Stomach (tissue), 8 donors: ENCODE measurements at regions not wholly inside any gene's neighbourhood (a gene's known extent, or its start where the extent isn't known, plus 50 kb on each side); places are given as distances from the start of the nearest gene placed in this dataset.

Experiments
- DNase-seq, 2 donors: peaks; one replicate each; pipeline versions ENCODE4 v3.0.0 to v3.0.0-alpha.2; 2013 to 2019
- H3K27ac ChIP-seq, 5 donors: fragments of 200-600 bp in 4 of 5; sonication (generic) in 4 of 5; one replicate each; pipeline ENCODE4 v1.5.1; 2013 to 2019; ENCODE audit warnings: mild to moderate bottlenecking in 1 of 5, moderate library complexity in 1 of 5
- H3K27me3 ChIP-seq, 3 donors: fragments of 200-600 bp; sonication (generic); one replicate each; pipeline ENCODE4 v1.5.1; 2017 to 2019; ENCODE audit warnings: mixed run types in 1 of 3
- H3K36me3 ChIP-seq, 4 donors: fragments of 200-600 bp; sonication (generic); 1 replicate in 3 of 4; 2 replicates in 1 of 4; pipeline ENCODE4 v1.5.1; 2016 to 2019
- H3K4me1 ChIP-seq, 4 donors: fragments of 200-600 bp; sonication (generic); one replicate each; pipeline ENCODE4 v1.5.1; 2016 to 2019
- H3K4me3 ChIP-seq, 4 donors: fragments of 200-600 bp; sonication (generic) in 3 of 4; one replicate each; pipeline ENCODE4 v1.5.1; 2016 to 2019; ENCODE audit warnings: mild to moderate bottlenecking in 1 of 4
- H3K9me3 ChIP-seq, 4 donors: fragments of 200-600 bp; sonication (generic); one replicate each; pipeline ENCODE4 v1.5.1; 2016 to 2019
- CTCF ChIP-seq, 7 experiments: fragments of 450-650 bp in 4 of 7; fragments of 200-600 bp in 3 of 7; sonication (generic) in 3 of 7; IDR thresholded peaks; one replicate each; pipeline ENCODE4 v1.5.1; 2016 to 2019; ENCODE audit warnings: antibody characterized with exemption in 7 of 7, control low read depth in 2 of 7, mild to moderate bottlenecking in 1 of 7
- EP300 ChIP-seq: sonication (generic); formaldehyde crosslinking; IDR thresholded peaks from one replicate; pipeline ENCODE4 v1.6.1; 2017; ENCODE audit warnings: antibody characterized with exemption
- POLR2A ChIP-seq, 4 donors: fragments of 450-650 bp; IDR thresholded peaks; one replicate each; pipeline ENCODE4 v1.6.1; 2016; ENCODE audit warnings: antibody characterized with exemption in 4 of 4, control low read depth in 2 of 4, mild to moderate bottlenecking in 1 of 4, moderate library complexity in 1 of 4
- POLR2AphosphoS5 ChIP-seq, 3 donors: sonication (generic); formaldehyde crosslinking; IDR thresholded peaks; one replicate each; pipeline ENCODE4 v1.6.1; 2016; ENCODE audit warnings: antibody characterized with exemption in 3 of 3
- WGBS, 5 donors: extraction: QIAGEN DNeasy Blood & Tissue Kit in 3 of 5; methylation state at CpG; one replicate each; pipeline versions ENCODE4 v1.1.5 to v1.1.7; 2013 to 2018; 5-methylcytosine and 5-hydroxymethylcytosine counted together
- intact Hi-C: fragments of 100-400 bp; cut with DNase I; formaldehyde crosslinking; loops from one replicate; pipeline ENCODE4 v1.15.1; 2023; ENCODE audit warnings: low total_unique reads
- donor health status: healthy with polysubstance abuse.
- donor health status: Bipolar disorder and iron deficiency.
- donor health status: healthy.

GRCh38 chr20:20843982-20844381 is 131.5 kb upstream of the RALGAPA2 start:
- Histone ChIP-seq H3K9me3 (no peaks in the 10 kb centered on the region), H3K4me1 (peaks cover 0 to 4% (median 0%) of the 10 kb centered on the region in 4 donors), H3K36me3 (no peaks in the 10 kb centered on the region), H3K27ac (no peak overlapping the region), H3K27me3 (peaks cover 0 to 15% (median 0%) of the 10 kb centered on the region in 3 donors), H3K4me3 (no peak overlapping the region)
- intact Hi-C loops, result loop anchor here (5.0 kb wide), 1 partner anchor 663 kb away; no protein-coding TSS in a partner anchor
- 20 to 26% (median 23%) methylated on average over 6 of the region's 6 CpGs for WGBS, 5 donors
- peak; percentile 48 to 56 for DNase-seq
- TF ChIP-seq EP300, result no peak
- TF ChIP-seq POLR2AphosphoS5 (IDR thresholded peaks at IDR 0.05), result peak in 2 of 3 donors; percentile 8 to 25
- TF ChIP-seq CTCF (IDR thresholded peaks at IDR 0.05), result no peak
- TF ChIP-seq POLR2A (IDR thresholded peaks at IDR 0.05), result no peak

DNA sequence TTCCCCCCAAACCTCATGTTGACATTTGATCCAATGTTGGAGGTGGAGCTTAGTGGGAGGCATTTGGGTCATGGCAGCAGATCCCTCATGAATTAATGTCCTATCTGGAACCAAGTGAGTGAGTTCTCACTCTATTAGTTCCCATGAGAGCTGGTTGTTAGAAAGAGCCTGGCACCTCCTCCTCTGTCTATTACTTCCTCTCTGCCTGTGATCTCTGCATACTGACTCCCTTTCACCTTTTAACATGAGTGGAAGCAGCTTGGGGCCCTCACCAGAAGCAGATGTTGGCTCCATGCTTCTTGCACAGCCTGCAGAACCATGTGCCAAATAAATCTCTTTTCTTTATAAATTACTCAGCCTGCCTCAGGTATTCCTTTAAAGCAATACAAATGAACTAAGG is 127.3 kb upstream of the RALGAPA2 start:
- intact Hi-C loops, result loop anchor here (5.0 kb wide), 1 partner anchor 668 kb away; no protein-coding TSS in a partner anchor
- peaks cover 3 to 9% (median 8%) of the 10 kb centered on the region in 4 donors for H3K4me1 ChIP-seq
- no peaks in the 10 kb centered on the region for H3K9me3 ChIP-seq
- no peak overlapping the region for H3K27ac ChIP-seq
- no peak for TF ChIP-seq POLR2AphosphoS5 (IDR thresholded peaks at IDR 0.05)
- TF ChIP-seq POLR2A (IDR thresholded peaks at IDR 0.05), result no peak
- TF ChIP-seq CTCF (IDR thresholded peaks at IDR 0.05), result no peak
- TF ChIP-seq EP300, result no peak
- no peaks in the 10 kb centered on the region for H3K36me3 ChIP-seq
- no peak overlapping the region for H3K4me3 ChIP-seq
- peaks cover 0 to 38% (median 0%) of the 10 kb centered on the region in 3 donors for H3K27me3 ChIP-seq
- DNase-seq, result no peak

- peak overlapping the region in 2 of 4 donors; percentile 23 to 24 for H3K4me3 ChIP-seq
- no peaks in the 10 kb centered on the region for H3K9me3 ChIP-seq
- TF ChIP-seq CTCF (IDR thresholded peaks at IDR 0.05), result peak in 5 of 7 experiments; percentile 25 to 73 (median 55)
- no peak for TF ChIP-seq POLR2A (IDR thresholded peaks at IDR 0.05)
- no peak overlapping the region for H3K27ac ChIP-seq
- DNase-seq, result peak; percentile 60 to 83
- peaks cover 3 to 9% (median 8%) of the 10 kb centered on the region in 4 donors for H3K4me1 ChIP-seq
- H3K27me3 ChIP-seq, result peaks cover 0 to 49% (median 0%) of the 10 kb centered on the region in 3 donors
- WGBS, 5 donors, result 17 to 29% (median 23%) methylated on average over 19 of the region's 19 CpGs
- intact Hi-C loops, result no loop called here
- H3K36me3 ChIP-seq, result no peaks in the 10 kb centered on the region
These were observed 125.2 kb upstream of the RALGAPA2 start for GRCh38 chr20:20837574-20838021.

- TF ChIP-seq EP300 (no peak), POLR2A (IDR thresholded peaks at IDR 0.05) (no peak), CTCF (IDR thresholded peaks at IDR 0.05) (no peak), POLR2AphosphoS5 (IDR thresholded peaks at IDR 0.05) (no peak)
- DNase-seq, result no peak
- WGBS, 5 donors, result 31 to 48% (median 39%) methylated on average over 6 of the region's 6 CpGs
- no peak overlapping the region for H3K27ac ChIP-seq
- no peaks in the 10 kb centered on the region for H3K36me3 ChIP-seq
- no peaks in the 10 kb centered on the region for H3K9me3 ChIP-seq
- H3K4me1 ChIP-seq, result peaks cover 3 to 9% (median 8%) of the 10 kb centered on the region in 4 donors
- no peak overlapping the region for H3K4me3 ChIP-seq
- intact Hi-C loops, result no loop called here
- H3K27me3 ChIP-seq, result peaks cover 0 to 51% (median 0%) of the 10 kb centered on the region in 3 donors
These were observed 124.4 kb upstream of the RALGAPA2 start for GRCh38 chr20:20836836-20837235.
